ENCODE measurements at regions not wholly inside any gene's neighbourhood (a gene's known extent, or its start where the extent isn't known, plus 50 kb on each side); places are given as distances from the start of the nearest gene placed in this dataset.
A peak's percentile ranks its signal among the peaks of the same experiment; 100 is the strongest.

DNA sequence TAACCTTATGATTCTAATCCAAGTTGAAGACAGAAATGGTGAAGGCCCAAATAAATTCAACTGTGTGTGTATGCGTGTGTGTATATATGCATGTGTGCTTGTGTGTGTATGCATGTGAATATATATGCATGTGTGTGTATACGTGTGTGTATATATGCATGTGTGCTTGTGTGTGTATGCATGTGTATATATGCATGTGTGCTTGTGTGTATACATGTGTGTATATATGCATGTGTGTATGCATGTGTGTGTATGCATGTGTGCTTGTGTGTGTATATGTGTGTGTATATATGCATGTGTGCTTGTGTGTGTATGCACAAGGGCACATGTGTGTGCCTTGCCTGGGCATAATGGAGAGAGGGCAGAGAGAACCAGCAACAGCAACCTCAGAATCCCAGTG lies 184.7 kb upstream of the PLPP4 start:
- no peak overlapping the region for H3K27ac ChIP-seq
- TF ChIP-seq, protein P1, sequence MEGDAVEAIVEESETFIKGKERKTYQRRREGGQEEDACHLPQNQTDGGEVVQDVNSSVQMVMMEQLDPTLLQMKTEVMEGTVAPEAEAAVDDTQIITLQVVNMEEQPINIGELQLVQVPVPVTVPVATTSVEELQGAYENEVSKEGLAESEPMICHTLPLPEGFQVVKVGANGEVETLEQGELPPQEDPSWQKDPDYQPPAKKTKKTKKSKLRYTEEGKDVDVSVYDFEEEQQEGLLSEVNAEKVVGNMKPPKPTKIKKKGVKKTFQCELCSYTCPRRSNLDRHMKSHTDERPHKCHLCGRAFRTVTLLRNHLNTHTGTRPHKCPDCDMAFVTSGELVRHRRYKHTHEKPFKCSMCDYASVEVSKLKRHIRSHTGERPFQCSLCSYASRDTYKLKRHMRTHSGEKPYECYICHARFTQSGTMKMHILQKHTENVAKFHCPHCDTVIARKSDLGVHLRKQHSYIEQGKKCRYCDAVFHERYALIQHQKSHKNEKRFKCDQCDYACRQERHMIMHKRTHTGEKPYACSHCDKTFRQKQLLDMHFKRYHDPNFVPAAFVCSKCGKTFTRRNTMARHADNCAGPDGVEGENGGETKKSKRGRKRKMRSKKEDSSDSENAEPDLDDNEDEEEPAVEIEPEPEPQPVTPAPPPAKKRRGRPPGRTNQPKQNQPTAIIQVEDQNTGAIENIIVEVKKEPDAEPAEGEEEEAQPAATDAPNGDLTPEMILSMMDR (conservative IDR thresholded peaks at IDR 0.05): no peak

- TF ChIP-seq, protein P1 (conservative IDR thresholded peaks at IDR 0.05): no peak
- peak overlapping the region; percentile 73 for H3K27ac ChIP-seq
Observed at GRCh38 chr10:120278069-120278468, 179.0 kb upstream of the PLPP4 start.

DNA sequence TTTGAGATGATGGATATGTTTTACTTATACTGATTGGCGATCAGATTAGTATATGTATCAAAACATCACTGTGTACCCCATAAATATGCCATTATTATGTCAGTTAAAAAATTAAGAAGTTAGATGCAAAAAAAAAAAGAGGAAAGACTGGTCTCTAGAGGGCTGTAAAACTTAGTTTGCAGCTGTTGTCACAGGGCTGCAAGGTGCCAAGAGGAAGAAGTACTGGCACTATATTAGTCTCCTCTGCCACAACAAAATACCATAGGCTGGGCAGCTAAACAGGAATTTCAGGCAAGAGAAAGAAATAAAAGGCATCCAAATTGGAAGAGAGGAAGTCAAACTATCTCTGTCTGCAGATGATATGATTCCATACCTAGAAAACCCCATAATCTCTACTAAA lies 177.8 kb upstream of the PLPP4 start:
- TF ChIP-seq, protein P1 (conservative IDR thresholded peaks at IDR 0.05): no peak
- peak overlapping the region; percentile 73 for H3K27ac ChIP-seq

- TF ChIP-seq, protein P1 (conservative IDR thresholded peaks at IDR 0.05): no peak
- no peak overlapping the region for H3K27ac ChIP-seq
Observed at GRCh38 chr10:120282421-120282820, 174.6 kb upstream of the PLPP4 start.

DNA sequence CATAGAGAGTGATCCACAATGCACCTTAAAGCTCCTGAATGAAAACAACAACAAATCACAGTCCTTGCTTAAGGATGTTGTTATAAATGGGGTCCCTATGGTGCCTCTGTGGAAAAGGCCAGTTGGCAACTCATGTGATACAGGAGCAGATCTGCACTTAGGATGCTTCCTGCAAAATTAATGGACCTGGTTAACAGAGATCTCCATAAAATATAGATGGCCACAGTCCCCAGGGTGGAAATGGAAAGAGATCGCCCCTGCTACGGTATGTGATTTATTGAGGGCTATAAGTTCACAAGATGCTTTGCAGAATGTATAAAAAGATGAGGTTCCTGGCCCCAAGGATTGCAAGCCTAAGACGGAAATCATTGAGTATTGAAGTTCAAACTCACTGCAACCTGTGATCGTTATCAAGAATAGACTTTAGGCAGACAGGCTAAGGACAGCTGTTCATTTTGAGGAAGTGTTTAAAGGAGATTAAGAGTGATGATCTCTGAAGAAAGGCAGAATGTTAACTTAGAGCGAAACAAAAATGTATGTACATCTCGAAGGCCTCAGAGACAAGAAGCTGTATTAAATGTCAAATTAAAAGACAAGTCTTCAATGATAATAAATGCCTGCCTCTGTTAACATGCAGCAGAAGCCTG lies 174.1 kb upstream of the PLPP4 start:
- TF ChIP-seq, protein P1 (conservative IDR thresholded peaks at IDR 0.05): no peak
- no peak overlapping the region for H3K27ac ChIP-seq

GRCh38 chr10:120285408-120285807 lies 171.6 kb upstream of the PLPP4 start:
- no peak overlapping the region for H3K27ac ChIP-seq
- TF ChIP-seq, protein P1 (conservative IDR thresholded peaks at IDR 0.05): no peak

GRCh38 chr10:120286280-120286679 lies 170.7 kb upstream of the PLPP4 start:
- TF ChIP-seq, protein P1 (conservative IDR thresholded peaks at IDR 0.05): no peak
- H3K27ac ChIP-seq: no peak overlapping the region
